IPS-20b (cell line): ENCODE measurements at regions not wholly inside any gene's neighbourhood (a gene's known extent, or its start where the extent isn't known, plus 50 kb on each side); places are given as distances from the start of the nearest gene placed in this dataset.

ENCODE experiments used
- H3K27ac ChIP-seq: one replicate; pipeline ENCODE4 v1.5.1; 2013; ENCODE audit warnings: low read length
- H3K27me3 ChIP-seq: 2 replicates; pipeline ENCODE4 v1.6.1; 2013; ENCODE audit warnings: mild to moderate bottlenecking, low read length, inconsistent platforms; ENCODE audit not compliant: insufficient read depth
- H3K36me3 ChIP-seq: 2 replicates; pipeline ENCODE4 v1.6.1; 2013; ENCODE audit warnings: low read depth, mild to moderate bottlenecking, inconsistent platforms, low read length, moderate library complexity; ENCODE audit not compliant: insufficient read depth
- H3K4me1 ChIP-seq: 2 replicates; pipeline ENCODE4 v1.6.1; 2013; ENCODE audit warnings: mild to moderate bottlenecking, control low read depth, inconsistent platforms, low read length, moderate library complexity; ENCODE audit not compliant: insufficient read depth
- H3K4me3 ChIP-seq: 2 replicates; pipeline ENCODE4 v1.5.1; 2013; ENCODE audit warnings: mild to moderate bottlenecking, low read length, inconsistent platforms
- H3K9ac ChIP-seq: 2 replicates; pipeline ENCODE4 v1.6.1; 2013; ENCODE audit warnings: low read depth, mild to moderate bottlenecking, inconsistent platforms, low read length, moderate library complexity
- H3K9me3 ChIP-seq: 2 replicates; pipeline ENCODE4 v1.6.1; 2013; ENCODE audit warnings: mild to moderate bottlenecking, low read depth, low read length, inconsistent platforms; ENCODE audit not compliant: insufficient read depth

GRCh38 chr3:124386996-124387595 lies 343.2 kb upstream of the UMPS start:
- Histone ChIP-seq H3K27ac (no peak overlapping the region), H3K9ac (no peak overlapping the region), H3K27me3 (no peaks in the 10 kb centered on the region), H3K9me3 (no peaks in the 10 kb centered on the region), H3K36me3 (no peaks in the 10 kb centered on the region), H3K4me1 (peaks cover 8% of the 10 kb centered on the region; the same call in 1 of the 2 replicates), H3K4me3 (no peak overlapping the region)

DNA sequence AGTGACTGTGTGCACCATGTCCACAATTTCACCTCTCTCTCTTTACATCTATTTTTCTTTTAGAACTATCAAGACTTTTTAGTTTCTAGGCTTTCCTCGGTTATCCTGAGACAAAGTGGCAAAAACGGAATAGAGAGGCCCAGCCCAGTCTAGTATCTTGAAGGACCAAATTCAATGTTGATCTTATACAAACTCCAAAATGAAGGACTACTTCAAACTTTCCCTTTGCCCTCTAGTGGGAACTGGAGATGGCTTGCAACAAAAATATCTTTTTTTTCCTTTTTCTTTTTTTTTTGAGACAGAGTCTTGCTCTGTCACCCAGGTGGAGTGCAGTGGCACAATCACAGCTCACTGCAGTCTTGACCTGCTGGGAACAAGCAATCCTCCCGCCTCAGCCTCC lies 338.5 kb upstream of the UMPS start:
- no peaks in the 10 kb centered on the region for H3K9me3 ChIP-seq
- H3K9ac ChIP-seq: no peak overlapping the region
- H3K36me3 ChIP-seq: no peaks in the 10 kb centered on the region
- H3K4me3 ChIP-seq: no peak overlapping the region
- H3K27ac ChIP-seq: no peak overlapping the region
- H3K4me1 ChIP-seq: no peaks in the 10 kb centered on the region
- H3K27me3 ChIP-seq: no peaks in the 10 kb centered on the region

DNA sequence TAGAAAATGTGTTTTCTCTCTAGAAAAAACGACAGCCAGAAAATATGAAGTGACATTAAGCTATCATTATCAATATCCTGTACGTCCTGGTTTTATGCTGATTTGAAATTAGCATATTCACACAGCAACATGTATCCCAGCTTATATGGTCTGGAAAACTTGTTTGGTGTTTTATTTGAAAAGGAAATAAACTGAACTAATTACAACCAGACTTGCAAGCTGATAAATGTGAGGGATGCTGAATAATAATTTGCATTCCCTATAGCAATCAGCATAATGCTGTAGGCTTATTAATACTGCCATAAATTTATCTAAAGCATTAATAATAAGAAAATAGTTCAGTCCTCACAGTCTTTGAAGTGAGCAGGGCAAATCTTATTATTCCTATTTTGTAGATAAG lies 336.9 kb upstream of the UMPS start:
- Histone ChIP-seq H3K9me3 (no peaks in the 10 kb centered on the region), H3K4me1 (no peaks in the 10 kb centered on the region), H3K4me3 (no peak overlapping the region), H3K27me3 (no peaks in the 10 kb centered on the region), H3K9ac (no peak overlapping the region), H3K27ac (no peak overlapping the region), H3K36me3 (no peaks in the 10 kb centered on the region)

DNA sequence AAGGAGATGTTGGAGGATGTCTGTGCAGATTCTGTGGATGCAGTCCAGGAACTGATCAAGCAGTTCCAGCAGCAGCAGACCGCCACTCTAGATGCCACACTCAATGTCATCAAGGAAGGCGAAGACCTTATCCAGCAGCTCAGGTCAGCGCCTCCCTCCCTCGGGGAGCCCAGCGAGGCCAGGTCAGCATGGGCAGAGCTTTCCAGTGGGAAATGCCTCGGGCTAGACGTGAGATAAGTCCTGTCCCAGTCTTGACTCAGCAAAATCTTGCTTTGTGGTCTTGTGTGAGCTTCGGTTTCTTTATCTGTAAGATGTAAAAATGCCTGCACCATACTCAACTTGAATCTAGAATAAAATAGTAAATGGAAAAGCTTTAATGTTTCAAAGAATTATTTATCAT lies 335.1 kb upstream of the UMPS start:
- H3K36me3 ChIP-seq: no peaks in the 10 kb centered on the region
- H3K4me3 ChIP-seq: no peak overlapping the region
- H3K27ac ChIP-seq: no peak overlapping the region
- no peak overlapping the region for H3K9ac ChIP-seq
- no peaks in the 10 kb centered on the region for H3K27me3 ChIP-seq
- H3K9me3 ChIP-seq: no peaks in the 10 kb centered on the region
- H3K4me1 ChIP-seq: no peaks in the 10 kb centered on the region

DNA sequence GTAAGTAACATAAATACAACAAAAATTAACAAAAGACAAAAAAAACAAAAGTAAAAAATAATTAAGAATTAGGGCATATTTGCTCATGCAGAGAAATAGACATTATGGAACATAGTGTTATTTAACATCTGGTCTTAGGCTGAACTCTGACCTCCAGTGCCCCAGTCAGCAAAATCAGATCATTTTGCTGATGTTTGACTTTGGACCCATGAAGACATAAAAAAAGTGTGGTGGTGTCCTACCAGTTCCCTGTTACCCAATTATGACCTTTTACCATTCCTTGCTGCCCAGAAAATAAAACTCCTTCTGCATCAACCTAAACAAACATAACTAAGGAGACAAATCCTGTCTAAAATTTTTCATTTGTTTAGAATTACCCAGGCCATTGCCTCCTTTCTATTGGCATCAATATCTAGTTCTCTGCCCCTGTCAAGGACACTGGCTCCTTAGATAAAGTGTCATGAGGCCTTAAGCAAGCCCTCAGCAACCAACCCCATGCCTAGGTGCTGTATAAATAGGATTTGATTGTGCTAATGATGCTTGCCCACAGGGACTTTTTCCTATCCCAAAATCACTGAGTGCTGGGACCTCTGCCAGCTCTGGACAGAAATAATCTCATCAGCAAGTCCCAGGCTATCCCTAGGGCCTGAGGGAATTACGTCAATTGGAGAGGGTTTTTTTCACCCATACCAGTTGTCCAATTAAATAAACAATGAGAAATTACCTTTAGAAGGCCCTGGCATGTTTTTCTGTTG lies 334.5 kb upstream of the UMPS start:
- Histone ChIP-seq H3K36me3 (no peaks in the 10 kb centered on the region), H3K9me3 (no peaks in the 10 kb centered on the region), H3K4me1 (no peaks in the 10 kb centered on the region), H3K27me3 (no peaks in the 10 kb centered on the region), H3K9ac (no peak overlapping the region), H3K27ac (no peak overlapping the region), H3K4me3 (no peak overlapping the region)

DNA sequence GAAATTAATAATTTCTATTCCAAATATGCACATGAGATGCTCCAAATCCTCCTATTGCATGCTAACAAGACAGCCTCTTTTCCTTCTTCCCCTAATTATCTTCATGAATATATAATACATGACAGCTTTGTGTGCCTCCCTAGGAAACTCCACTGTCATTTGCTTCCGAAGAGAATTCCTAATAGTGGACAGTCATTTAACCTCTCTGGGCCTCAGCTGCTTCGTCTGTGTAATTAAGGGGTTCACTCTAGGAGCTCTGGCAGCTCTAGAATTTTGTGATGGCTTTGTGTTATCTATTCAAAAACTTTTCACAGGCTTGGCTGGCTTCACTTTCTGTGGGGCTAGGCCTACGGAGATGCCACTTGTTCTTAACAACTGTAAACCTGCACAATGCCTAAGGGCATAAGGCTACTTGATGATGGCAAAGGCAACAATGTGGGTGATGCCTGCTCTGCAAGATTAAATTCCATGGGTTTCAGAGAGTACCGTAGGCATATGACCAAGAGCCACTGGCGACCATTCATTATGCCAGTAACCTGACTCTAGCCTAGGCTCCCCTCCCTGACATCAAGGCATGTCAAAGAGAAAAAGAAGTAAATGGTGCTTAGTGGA lies 333.8 kb upstream of the UMPS start:
- no peak overlapping the region for H3K27ac ChIP-seq
- H3K9me3 ChIP-seq: no peaks in the 10 kb centered on the region
- no peak overlapping the region for H3K9ac ChIP-seq
- no peaks in the 10 kb centered on the region for H3K4me1 ChIP-seq
- H3K27me3 ChIP-seq: no peaks in the 10 kb centered on the region
- no peak overlapping the region for H3K4me3 ChIP-seq
- no peaks in the 10 kb centered on the region for H3K36me3 ChIP-seq

GRCh38 chr3:124397088-124397487 lies 333.2 kb upstream of the UMPS start:
- Histone ChIP-seq H3K9me3 (no peaks in the 10 kb centered on the region), H3K9ac (no peak overlapping the region), H3K27ac (no peak overlapping the region), H3K36me3 (no peaks in the 10 kb centered on the region), H3K27me3 (no peaks in the 10 kb centered on the region), H3K4me1 (no peaks in the 10 kb centered on the region), H3K4me3 (no peak overlapping the region)

DNA sequence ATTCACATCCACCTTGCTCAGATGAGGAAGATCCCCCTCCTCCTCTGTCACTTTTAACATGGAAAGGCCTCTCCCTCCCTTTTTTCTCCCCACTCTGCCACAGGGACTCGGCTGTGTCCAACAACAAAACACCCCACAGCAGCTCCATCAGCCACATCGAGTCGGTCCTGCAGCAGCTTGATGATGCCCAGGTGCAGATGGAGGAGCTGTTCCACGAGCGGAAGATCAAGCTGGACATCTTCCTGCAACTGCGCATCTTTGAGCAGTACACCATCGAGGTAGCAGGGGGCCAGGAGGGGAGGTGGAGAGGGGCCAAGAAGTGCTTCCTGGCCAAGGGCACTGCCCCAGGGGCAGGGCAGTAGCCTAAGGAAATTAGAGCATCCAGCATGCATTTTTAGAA lies 331.7 kb upstream of the UMPS start:
- no peak overlapping the region for H3K9ac ChIP-seq
- H3K9me3 ChIP-seq: no peaks in the 10 kb centered on the region
- no peak overlapping the region for H3K27ac ChIP-seq
- no peaks in the 10 kb centered on the region for H3K36me3 ChIP-seq
- no peak overlapping the region for H3K4me3 ChIP-seq
- H3K27me3 ChIP-seq: no peaks in the 10 kb centered on the region
- H3K4me1 ChIP-seq: no peaks in the 10 kb centered on the region

GRCh38 chr3:124401843-124402242 lies 328.4 kb upstream of the UMPS start:
- no peak overlapping the region for H3K27ac ChIP-seq
- no peaks in the 10 kb centered on the region for H3K9me3 ChIP-seq
- H3K27me3 ChIP-seq: no peaks in the 10 kb centered on the region

DNA sequence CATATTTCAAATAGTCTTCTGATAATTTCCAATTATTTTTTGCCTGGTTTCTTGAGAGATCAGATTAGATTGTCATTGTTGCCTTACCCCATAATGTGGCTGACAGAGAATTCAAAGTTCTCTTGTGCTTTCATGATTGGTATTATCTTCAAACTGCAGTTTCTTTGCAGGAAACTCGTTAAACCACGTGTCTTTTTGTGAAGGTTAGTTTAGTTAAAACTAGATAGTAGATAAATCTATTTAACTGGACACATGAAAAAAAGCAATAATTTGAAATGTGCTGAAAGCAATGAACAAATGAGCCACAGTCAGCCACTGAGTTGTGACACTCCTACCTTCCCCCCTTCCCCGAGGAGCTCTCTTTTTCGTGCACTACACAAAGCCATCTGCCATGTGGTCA lies 327.5 kb upstream of the UMPS start:
- H3K27ac ChIP-seq: no peak overlapping the region
- H3K9me3 ChIP-seq: no peaks in the 10 kb centered on the region
- H3K9ac ChIP-seq: no peak overlapping the region
- H3K36me3 ChIP-seq: no peaks in the 10 kb centered on the region
- no peak overlapping the region for H3K4me3 ChIP-seq
- no peaks in the 10 kb centered on the region for H3K4me1 ChIP-seq
- H3K27me3 ChIP-seq: no peaks in the 10 kb centered on the region

More at GRCh38 chr3:124401843-124402242, 328.4 kb upstream of the UMPS start:
- Histone ChIP-seq H3K9ac (no peak overlapping the region), H3K36me3 (no peaks in the 10 kb centered on the region), H3K4me3 (no peak overlapping the region), H3K4me1 (no peaks in the 10 kb centered on the region)

GRCh38 chr3:124404621-124405020 lies 325.6 kb upstream of the UMPS start:
- Histone ChIP-seq H3K27me3 (no peaks in the 10 kb centered on the region), H3K4me3 (no peak overlapping the region), H3K27ac (no peak overlapping the region), H3K36me3 (no peaks in the 10 kb centered on the region), H3K9ac (no peak overlapping the region), H3K9me3 (no peaks in the 10 kb centered on the region), H3K4me1 (no peaks in the 10 kb centered on the region)

GRCh38 chr3:124407260-124407659 lies 323.0 kb upstream of the UMPS start:
- Histone ChIP-seq H3K4me1 (no peaks in the 10 kb centered on the region), H3K27me3 (no peaks in the 10 kb centered on the region), H3K9ac (no peak overlapping the region), H3K9me3 (no peaks in the 10 kb centered on the region), H3K36me3 (no peaks in the 10 kb centered on the region), H3K4me3 (no peak overlapping the region), H3K27ac (no peak overlapping the region)
